ENCODE measurements at regions not wholly inside any gene's neighbourhood (a gene's known extent, or its start where the extent isn't known, plus 50 kb on each side); places are given as distances from the start of the nearest gene placed in this dataset.

- TF ChIP-seq POLR2A (IDR thresholded peaks at IDR 0.05) (no peak), CTCF (IDR thresholded peaks at IDR 0.05) (no peak), EP300 (IDR thresholded peaks at IDR 0.05; ENCODE audit: low read depth) (no peak), POLR2AphosphoS5 (IDR thresholded peaks at IDR 0.05) (no peak)
Measured at GRCh38 chr11:13861411-13861810, 101.1 kb upstream of the SPON1 start.
